AG04449 (cell line): ENCODE measurements at regions not wholly inside any gene's neighbourhood (a gene's known extent, or its start where the extent isn't known, plus 50 kb on each side); places are given as distances from the start of the nearest gene placed in this dataset.

Experiments
- CTCF ChIA-PET: fragments of 350-600 bp; formaldehyde crosslinking; extraction: SDS; loops from one replicate; lab custom pipeline; 2021; ENCODE audit warnings: antibody characterized with exemption; lab: Yijun Ruan, JAX
- POLR2A ChIA-PET: fragments of 400-600, 350-600 bp; formaldehyde crosslinking; extraction: SDS; loops from one replicate; lab custom pipeline; 2020; ENCODE audit warnings: antibody characterized with exemption, inconsistent platforms; lab: Yijun Ruan, JAX
- DNase-seq: peaks from one replicate; pipeline ENCODE4 v3.0.0-alpha.2; 2010; ENCODE audit warnings: low read depth, low spot score
- H3K4me3 ChIP-seq: 2 replicates; pipeline ENCODE4 v1.5.1; 2011; ENCODE audit warnings: low read depth, mild to moderate bottlenecking, control low read depth, low read length
- CTCF ChIP-seq: IDR thresholded peaks from one replicate; pipeline ENCODE4 v1.5.1; 2011; ENCODE audit warnings: mild to moderate bottlenecking, moderate library complexity, low read length, control low read depth, inconsistent platforms; ENCODE audit not compliant: insufficient read depth; ENCODE audit errors: missing control alignments

- CTCF ChIA-PET, result no interaction called here
- no peak for TF ChIP-seq CTCF
- DNase-seq, result no peak
- POLR2A ChIA-PET, result no interaction called here
- no peak overlapping the region for H3K4me3 ChIP-seq
These were observed 226.5 kb downstream of the DTWD2 start for GRCh38 chr5:118761814-118762213.

- DNase-seq, result no peak
- TF ChIP-seq CTCF, result no peak
- ChIA-PET POLR2A (no interaction called here), CTCF (no interaction called here)
- no peak overlapping the region for H3K4me3 ChIP-seq
These were observed 235.4 kb downstream of the DTWD2 start for GRCh38 chr5:118752969-118753368.

DNA sequence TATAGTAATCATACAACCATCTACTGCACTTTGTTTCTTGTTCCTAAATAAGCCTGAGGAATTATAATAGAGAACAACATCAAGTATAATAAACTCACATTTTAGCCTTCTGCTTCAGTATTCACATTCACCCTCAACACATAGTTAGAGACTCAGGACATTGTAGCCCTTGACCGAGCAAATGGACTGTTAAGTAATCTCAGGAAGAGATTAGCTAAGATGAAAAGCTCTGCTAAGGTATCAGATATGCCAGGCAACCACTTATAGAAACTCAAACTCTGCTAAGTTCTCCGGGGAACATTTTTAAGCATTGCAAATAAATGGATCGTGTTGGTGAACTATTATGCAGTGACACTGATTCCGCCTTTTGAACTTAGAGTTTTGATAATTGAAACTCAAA, 252.0 kb downstream of the DTWD2 start:
- no peak for DNase-seq
- CTCF ChIA-PET, result interaction anchor here (1.7 kb wide), 1 partner anchor 56 kb away, joined by 3 read pairs; no protein-coding TSS in a partner anchor
- H3K4me3 ChIP-seq, result no peak overlapping the region
- TF ChIP-seq CTCF, result no peak
- POLR2A ChIA-PET, result no interaction called here

DNA sequence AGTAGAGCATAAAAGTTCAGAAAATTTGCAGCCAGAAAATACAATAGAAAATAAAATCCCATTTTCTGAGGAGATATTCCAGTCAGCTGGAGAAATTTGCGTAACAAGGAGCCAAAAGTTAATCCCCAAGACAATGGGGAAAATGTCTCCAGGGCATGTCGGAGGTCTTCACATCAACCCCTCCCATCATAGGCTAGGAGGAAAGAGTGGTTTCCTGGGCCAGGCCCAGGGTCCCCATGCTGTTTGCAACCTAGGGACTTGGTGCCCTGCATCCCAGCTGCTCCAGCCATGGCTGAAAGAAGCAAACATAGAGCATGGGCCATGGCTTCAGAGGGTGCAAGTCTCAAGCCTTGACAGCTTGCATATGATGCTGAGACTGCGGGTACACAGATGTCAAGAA, 255.0 kb downstream of the DTWD2 start:
- ChIA-PET POLR2A (no interaction called here), CTCF (no interaction called here)
- H3K4me3 ChIP-seq, result no peak overlapping the region
- no peak for DNase-seq
- no peak for TF ChIP-seq CTCF

DNA sequence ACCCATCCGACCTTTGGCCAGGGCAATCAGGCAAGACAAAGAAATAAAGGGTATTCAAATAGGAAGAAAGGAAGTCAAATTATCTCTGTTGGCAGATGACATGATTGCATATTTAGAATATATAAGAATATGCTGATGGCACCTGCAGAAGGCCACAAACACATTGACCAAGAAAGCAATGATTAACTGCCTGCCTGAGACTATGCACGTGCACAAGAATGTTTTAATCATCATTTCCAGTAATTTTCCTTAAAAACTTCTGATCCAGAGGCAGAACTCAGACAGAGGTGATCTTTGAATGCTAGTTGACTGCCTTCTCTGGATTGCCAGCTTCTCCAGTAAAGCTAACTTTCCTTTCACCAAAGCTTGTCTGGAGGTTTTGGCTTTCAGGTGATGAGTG, 260.2 kb downstream of the DTWD2 start:
- DNase-seq, result no peak
- ChIA-PET CTCF (no interaction called here), POLR2A (no interaction called here)
- H3K4me3 ChIP-seq, result no peak overlapping the region
- TF ChIP-seq CTCF, result no peak

DNA sequence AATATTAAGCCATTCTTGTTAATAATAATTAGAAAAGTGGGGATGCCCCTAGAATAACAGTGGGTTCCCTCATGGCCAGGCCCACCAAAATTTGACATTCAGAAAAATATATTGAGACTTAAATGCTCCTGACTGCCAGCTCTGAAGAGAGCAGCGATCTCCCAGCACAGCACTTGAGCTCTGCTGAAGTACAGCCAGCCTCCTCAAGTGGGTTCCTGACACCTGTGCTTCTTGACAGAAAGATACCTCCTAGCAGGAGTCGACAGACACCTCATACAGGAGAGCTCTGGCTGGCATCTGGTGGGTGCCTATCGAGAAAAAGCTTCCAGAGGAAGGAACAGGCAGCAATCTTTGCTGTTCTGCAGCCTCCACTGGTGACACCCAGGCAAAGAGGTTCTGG, 261.5 kb downstream of the DTWD2 start:
- POLR2A ChIA-PET, result no interaction called here
- DNase-seq, result no peak
- CTCF ChIA-PET, result no interaction called here

More for the DNA sequence above, 261.5 kb downstream of the DTWD2 start:
- TF ChIP-seq CTCF, result no peak
- H3K4me3 ChIP-seq, result no peak overlapping the region
